DOHH2 (cell line): ENCODE measurements at regions not wholly inside any gene's neighbourhood (a gene's known extent, or its start where the extent isn't known, plus 50 kb on each side); places are given as distances from the start of the nearest gene placed in this dataset.

ENCODE experiments used
- H3F3A ChIP-seq: fragments of 200-600 bp; sonication (generic), shearing (Covaris generic); 2 replicates; pipeline ENCODE4 v1.6.0; 2016; ENCODE audit warnings: antibody characterized with exemption, mild to moderate bottlenecking; ENCODE audit not compliant: control insufficient read depth, insufficient read depth
- H3K27ac ChIP-seq: fragments of 200-600 bp; sonication (generic); 2 replicates; pipeline ENCODE4 v1.5.1; 2014; ENCODE audit warnings: low read depth, mild to moderate bottlenecking, low read length, moderate library complexity
- H3K27me3 ChIP-seq: fragments of 200-600 bp; sonication (generic); 2 replicates; pipeline ENCODE4 v1.6.1; 2014; ENCODE audit warnings: mild to moderate bottlenecking, low read length, mixed read lengths; ENCODE audit not compliant: control insufficient read depth
- H3K36me3 ChIP-seq: fragments of 200-600 bp; sonication (generic); 2 replicates; pipeline ENCODE4 v1.6.1; 2014; ENCODE audit warnings: mild to moderate bottlenecking, low read length, moderate library complexity, mixed read lengths; ENCODE audit not compliant: control insufficient read depth
- H3K4me1 ChIP-seq: fragments of 200-600 bp; sonication (generic); 2 replicates; pipeline ENCODE4 v1.6.1; 2014; ENCODE audit warnings: mild to moderate bottlenecking, low read length, mixed read lengths; ENCODE audit not compliant: control insufficient read depth
- H3K4me2 ChIP-seq: fragments of 200-600 bp; sonication (generic); 2 replicates; pipeline ENCODE4 v1.6.0; 2014; ENCODE audit warnings: mild to moderate bottlenecking, low read length, moderate library complexity
- H3K4me3 ChIP-seq: fragments of 200-600 bp; sonication (generic); 2 replicates; pipeline ENCODE4 v1.5.1; 2014; ENCODE audit warnings: mild to moderate bottlenecking, low read length, mixed read lengths
- H3K79me2 ChIP-seq: fragments of 200-600 bp; sonication (generic); 2 replicates; pipeline ENCODE4 v1.6.1; 2014; ENCODE audit warnings: mild to moderate bottlenecking, low read length, mixed read lengths; ENCODE audit not compliant: control insufficient read depth
- H3K9me2 ChIP-seq: fragments of 200-600 bp; sonication (generic); replicated peaks from 2 replicates; pipeline ENCODE4 v1.6.1; 2014; ENCODE audit warnings: mild to moderate bottlenecking, low read length, mixed read lengths; ENCODE audit not compliant: control insufficient read depth
- H3K9me3 ChIP-seq: fragments of 200-600 bp; sonication (generic); 2 replicates; pipeline ENCODE4 v1.6.1; 2014; ENCODE audit warnings: antibody characterized with exemption, low read length, mixed read lengths; ENCODE audit not compliant: control insufficient read depth, insufficient read depth
- H4K20me1 ChIP-seq: fragments of 200-600 bp; sonication (generic); 2 replicates; pipeline ENCODE4 v1.6.0; 2014; ENCODE audit warnings: low read depth, mild to moderate bottlenecking, antibody characterized with exemption, low read length, moderate library complexity; ENCODE audit not compliant: control insufficient read depth, insufficient read depth
- EZH2phosphoT487 ChIP-seq: fragments of 200-600 bp; sonication (generic); IDR thresholded peaks from 2 replicates; pipeline ENCODE4 v1.6.1; 2017; ENCODE audit warnings: borderline replicate concordance, mild to moderate bottlenecking, antibody characterized with exemption, low read length, moderate library complexity, mixed read lengths
- TF ChIP-seq, protein P1 (sequence below): fragments of 200-600 bp; sonication (generic); IDR thresholded peaks from one replicate; pipeline ENCODE4 v1.5.1; 2014; ENCODE audit warnings: antibody characterized with exemption, mild to moderate bottlenecking, low read depth, low read length; ENCODE audit not compliant: poor library complexity, severe bottlenecking

DNA sequence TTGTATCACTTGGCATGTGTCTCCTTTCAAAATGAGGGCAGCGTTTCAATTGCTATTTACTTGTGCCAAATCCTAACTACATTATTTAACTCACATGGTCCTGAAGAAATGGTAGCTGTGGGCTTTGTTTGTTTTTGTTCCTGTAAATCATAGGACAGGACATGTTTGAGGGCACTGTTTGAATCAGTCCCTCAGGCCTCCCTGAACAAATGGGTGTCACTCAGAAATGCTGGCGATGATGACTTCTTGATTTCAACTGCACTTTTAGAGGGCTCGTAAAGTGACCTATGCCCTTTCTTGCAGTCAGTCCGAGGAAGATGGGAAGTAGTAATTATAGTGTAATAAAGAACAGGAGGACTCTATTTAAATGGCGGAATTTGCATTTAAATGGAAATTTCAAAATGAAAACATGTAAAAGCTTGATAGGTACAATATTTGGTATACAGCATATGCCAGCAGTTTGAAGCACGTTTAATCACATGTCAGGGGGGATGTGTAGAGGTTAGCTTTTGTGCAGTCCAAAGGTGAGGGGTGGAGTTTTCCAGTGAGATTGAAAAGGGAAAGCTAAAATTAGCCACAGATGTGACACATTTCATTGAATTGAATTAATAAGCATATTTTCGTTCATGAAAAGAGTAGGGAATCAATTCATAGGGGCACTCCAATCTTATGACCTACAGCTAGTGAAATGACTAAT, 1958.7 kb upstream of the IGFBP7 start:
- no peaks in the 10 kb centered on the region for H3K9me2 ChIP-seq
- H3K4me3 ChIP-seq = no peak overlapping the region
- no peaks in the 10 kb centered on the region for H3K36me3 ChIP-seq
- H3K27me3 ChIP-seq = no peaks in the 10 kb centered on the region
- H3K4me2 ChIP-seq = no peak overlapping the region
- H3K4me1 ChIP-seq = no peaks in the 10 kb centered on the region
- no peak for TF ChIP-seq EZH2phosphoT487
- TF ChIP-seq, protein P1, sequence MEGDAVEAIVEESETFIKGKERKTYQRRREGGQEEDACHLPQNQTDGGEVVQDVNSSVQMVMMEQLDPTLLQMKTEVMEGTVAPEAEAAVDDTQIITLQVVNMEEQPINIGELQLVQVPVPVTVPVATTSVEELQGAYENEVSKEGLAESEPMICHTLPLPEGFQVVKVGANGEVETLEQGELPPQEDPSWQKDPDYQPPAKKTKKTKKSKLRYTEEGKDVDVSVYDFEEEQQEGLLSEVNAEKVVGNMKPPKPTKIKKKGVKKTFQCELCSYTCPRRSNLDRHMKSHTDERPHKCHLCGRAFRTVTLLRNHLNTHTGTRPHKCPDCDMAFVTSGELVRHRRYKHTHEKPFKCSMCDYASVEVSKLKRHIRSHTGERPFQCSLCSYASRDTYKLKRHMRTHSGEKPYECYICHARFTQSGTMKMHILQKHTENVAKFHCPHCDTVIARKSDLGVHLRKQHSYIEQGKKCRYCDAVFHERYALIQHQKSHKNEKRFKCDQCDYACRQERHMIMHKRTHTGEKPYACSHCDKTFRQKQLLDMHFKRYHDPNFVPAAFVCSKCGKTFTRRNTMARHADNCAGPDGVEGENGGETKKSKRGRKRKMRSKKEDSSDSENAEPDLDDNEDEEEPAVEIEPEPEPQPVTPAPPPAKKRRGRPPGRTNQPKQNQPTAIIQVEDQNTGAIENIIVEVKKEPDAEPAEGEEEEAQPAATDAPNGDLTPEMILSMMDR = no peak
- no peak overlapping the region for H3K27ac ChIP-seq
- H3K9me3 ChIP-seq = no peaks in the 10 kb centered on the region
- no peaks in the 10 kb centered on the region for H3K79me2 ChIP-seq
- no peaks in the 10 kb centered on the region for H4K20me1 ChIP-seq
- H3F3A ChIP-seq = no peaks in the 10 kb centered on the region

DNA sequence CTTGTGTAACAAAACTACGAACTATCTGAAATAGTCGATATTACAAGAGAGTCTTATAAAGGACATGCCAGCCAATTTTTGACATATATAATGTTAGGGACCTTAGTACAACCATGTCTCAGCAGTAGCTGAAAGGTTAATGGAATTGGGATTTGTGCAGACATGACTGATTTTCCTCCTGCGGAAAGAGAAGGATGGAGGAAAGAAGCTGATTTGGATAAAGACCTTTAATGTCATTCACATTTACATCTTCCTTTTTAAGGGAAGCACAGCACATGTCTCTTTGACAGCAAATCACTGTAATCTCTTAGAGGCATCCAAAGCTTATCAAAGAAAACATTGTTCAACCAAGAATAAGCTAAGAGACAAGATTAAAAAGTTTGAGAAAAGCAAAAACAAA, 1976.2 kb upstream of the IGFBP7 start:
- Histone ChIP-seq H3K4me3 (no peak overlapping the region), H3K4me1 (no peaks in the 10 kb centered on the region), H3K27ac (no peak overlapping the region), H3K36me3 (no peaks in the 10 kb centered on the region), H3K79me2 (no peaks in the 10 kb centered on the region), H3K27me3 (no peaks in the 10 kb centered on the region), H3K9me3 (no peaks in the 10 kb centered on the region), H3F3A (no peaks in the 10 kb centered on the region), H3K9me2 (no peaks in the 10 kb centered on the region), H4K20me1 (no peaks in the 10 kb centered on the region), H3K4me2 (no peak overlapping the region)
- no peak for TF ChIP-seq EZH2phosphoT487
- TF ChIP-seq, protein P1 = no peak

DNA sequence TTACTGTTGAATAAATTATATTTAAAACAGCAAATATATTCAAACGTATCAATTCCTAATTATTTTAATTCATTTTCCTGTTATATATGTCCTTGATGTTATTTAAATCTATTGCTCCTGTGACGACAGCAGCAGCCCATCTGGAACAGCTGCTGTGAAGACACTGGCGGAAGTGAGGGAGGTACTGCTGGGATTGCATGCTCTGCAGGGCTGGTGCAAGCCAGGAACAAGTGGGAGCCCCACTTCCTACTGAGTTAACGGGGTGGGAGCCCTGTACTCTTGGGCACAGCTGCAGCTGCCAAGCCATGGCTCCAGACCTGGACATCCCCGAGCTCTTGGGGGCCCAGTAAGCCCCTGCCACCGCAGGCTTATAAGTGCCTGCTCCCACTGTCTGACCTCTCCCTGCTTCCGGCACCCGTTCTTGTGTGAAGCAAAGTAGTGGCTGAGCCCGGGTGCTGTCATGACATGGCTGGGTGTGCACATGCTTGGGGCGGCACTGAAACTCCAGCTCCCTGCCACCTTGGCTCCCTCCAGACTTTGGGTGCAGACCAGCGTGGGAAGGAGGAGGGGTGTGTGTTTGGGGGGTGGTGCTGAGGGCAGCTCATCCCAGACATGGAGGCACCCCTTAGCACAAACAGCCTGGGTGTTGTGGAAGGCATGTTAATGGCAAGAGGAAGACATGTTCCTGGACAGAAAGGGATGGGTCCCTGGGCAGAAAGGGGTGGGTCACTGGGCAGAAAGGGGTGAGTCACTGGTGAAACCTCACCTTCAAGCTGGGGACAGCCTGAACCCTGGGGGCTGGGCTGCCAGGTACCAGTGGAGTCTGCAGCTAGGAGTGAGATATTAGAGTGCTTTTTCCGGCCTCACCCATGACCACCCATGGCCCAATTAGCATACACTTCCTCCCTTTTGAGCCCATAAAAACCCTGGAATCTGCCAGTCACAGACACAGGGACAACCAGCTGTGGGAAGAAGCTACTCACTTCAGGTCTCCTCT, 1981.3 kb upstream of the IGFBP7 start:
- H3F3A ChIP-seq = no peaks in the 10 kb centered on the region
- H3K36me3 ChIP-seq = no peaks in the 10 kb centered on the region
- no peaks in the 10 kb centered on the region for H4K20me1 ChIP-seq
- no peaks in the 10 kb centered on the region for H3K27me3 ChIP-seq
- H3K4me3 ChIP-seq = no peak overlapping the region
- H3K79me2 ChIP-seq = no peaks in the 10 kb centered on the region
- no peaks in the 10 kb centered on the region for H3K9me2 ChIP-seq
- H3K4me2 ChIP-seq = no peak overlapping the region
- TF ChIP-seq, protein P1 = no peak
- TF ChIP-seq EZH2phosphoT487 = no peak
- no peaks in the 10 kb centered on the region for H3K9me3 ChIP-seq
- no peaks in the 10 kb centered on the region for H3K4me1 ChIP-seq
- H3K27ac ChIP-seq = no peak overlapping the region
